ENCODE measurements at regions not wholly inside any gene's neighbourhood (a gene's known extent, or its start where the extent isn't known, plus 50 kb on each side); places are given as distances from the start of the nearest gene placed in this dataset.

GRCh38 chr3:116640109-116640508 is 69.5 kb upstream of the TUSC7 start:
- TF ChIP-seq CTCF (IDR thresholded peaks at IDR 0.05 in 2 of 3, conservative IDR thresholded peaks at IDR 0.05 in 1 of 3; ENCODE audit: control insufficient read depth in 2 of 3, extremely low read depth in 1 of 3, insufficient read depth in 1 of 3, low read depth in 3 of 3, low read length in 3 of 3) = no peak
- TF ChIP-seq POLR2A (IDR thresholded peaks at IDR 0.05; ENCODE audit: low read depth, low read length) = no peak
- TF ChIP-seq EZH2 (IDR thresholded peaks at IDR 0.05; ENCODE audit: borderline replicate concordance, control insufficient read depth, low read depth, low read length) = no peak
- TF ChIP-seq BACH1 (IDR thresholded peaks at IDR 0.05; ENCODE audit: borderline replicate concordance) = no peak
- no peak for TF ChIP-seq EP300 (IDR thresholded peaks at IDR 0.05; ENCODE audit: borderline replicate concordance in 1 of 2, control insufficient read depth in 1 of 2, low read depth in 2 of 2, low read length in 2 of 2)
- no peak for TF ChIP-seq ESRRA (IDR thresholded peaks at IDR 0.05; ENCODE audit: low read length)
- no peak for TF ChIP-seq JUNB (IDR thresholded peaks at IDR 0.05)
- TF ChIP-seq RCOR1 (conservative IDR thresholded peaks at IDR 0.05; ENCODE audit: low read depth, low read length) = no peak
- no peak for TF ChIP-seq PBX3 (IDR thresholded peaks at IDR 0.05; ENCODE audit: insufficient replicate concordance, low read depth, low read length)
- TF ChIP-seq SP1 (IDR thresholded peaks at IDR 0.05; ENCODE audit: low read depth, low read length) = no peak

Data from GM12878 (cell line).